Right lobe of liver (tissue), 6 donors: ENCODE measurements at regions not wholly inside any gene's neighbourhood (a gene's known extent, or its start where the extent isn't known, plus 50 kb on each side); places are given as distances from the start of the nearest gene placed in this dataset.
A peak's percentile ranks its signal among the peaks of the same experiment; 100 is the strongest.

Experiments used
- ATAC-seq, 4 donors: fragments of 200-7000 bp; cut with Tn5 transposase; one replicate each; pipeline ENCODE4 v1.9.1; 2020; ENCODE audit warnings: mild to moderate bottlenecking in 4 of 4, moderate library complexity in 4 of 4
- DNase-seq, 3 donors: peaks; one replicate each; pipeline ENCODE4 v3.0.0-alpha.2; 2020
- H3K27ac ChIP-seq, 3 donors: fragments of 200-600 bp; one replicate each; pipeline ENCODE4 v1.8.0; 2022
- H3K27me3 ChIP-seq, 2 donors: fragments of 200-600 bp; one replicate each; pipeline ENCODE4 v1.8.0; 2022
- H3K36me3 ChIP-seq, 4 donors: fragments of 200-600 bp; sonication (generic) in 1 of 4; one replicate each; pipeline versions ENCODE4 v1.5.1 to v1.8.0; 2017 to 2022; ENCODE audit warnings: control low read depth in 1 of 4
- H3K4me1 ChIP-seq, 4 donors: fragments of 200-600 bp; sonication (generic) in 1 of 4; one replicate each; pipeline versions ENCODE4 v1.5.1 to v1.8.0; 2017 to 2022; ENCODE audit warnings: control low read depth in 1 of 4
- H3K4me3 ChIP-seq, 3 donors: fragments of 200-600 bp; one replicate each; pipeline ENCODE4 v1.8.0; 2022
- H3K9me3 ChIP-seq, 4 donors: fragments of 200-600 bp; sonication (generic) in 1 of 4; one replicate each; pipeline versions ENCODE4 v1.5.1 to v1.8.0; 2017 to 2022; ENCODE audit warnings: control low read depth in 1 of 4
- POLR2A ChIP-seq: fragments of 450-650 bp; IDR thresholded peaks from one replicate; pipeline ENCODE4 v1.6.1; 2017; ENCODE audit warnings: antibody characterized with exemption, mild to moderate bottlenecking
- WGBS: methylation state at CpG from one replicate; pipeline ENCODE4 v1.1.6; 2018; ENCODE audit warnings: low coverage, low lambda C conversion rate; ENCODE audit not compliant: insufficient coverage; ENCODE audit errors: missing lambda C conversion rate; 5-methylcytosine and 5-hydroxymethylcytosine counted together
- intact Hi-C, 2 donors: fragments of 100-400 bp; cut with DNase I; formaldehyde crosslinking; loops; one replicate each; pipeline versions ENCODE4 v1.11.2 to v1.14.1; 2022
- TF ChIP-seq, protein P1 (sequence below), 4 donors: fragments of 200-600 bp in 3 of 4; fragments of 450-650 bp in 1 of 4; IDR thresholded peaks; one replicate each; pipeline versions ENCODE4 v1.5.1 to v1.8.0; 2016 to 2022; ENCODE audit warnings: antibody characterized with exemption in 4 of 4, mild to moderate bottlenecking in 2 of 4
- donor health status: DM: no; HTN: yes; CAD: no.
- donor health status: DM: no; HTN: no; CAD: no.
- donor health status: DM: no; HTN: no; CAD: no.
- donor health status: DM: no; HTN: yes; CAD: no.
- donor health status: DM: no; HTN: yes; CAD: no.

DNA sequence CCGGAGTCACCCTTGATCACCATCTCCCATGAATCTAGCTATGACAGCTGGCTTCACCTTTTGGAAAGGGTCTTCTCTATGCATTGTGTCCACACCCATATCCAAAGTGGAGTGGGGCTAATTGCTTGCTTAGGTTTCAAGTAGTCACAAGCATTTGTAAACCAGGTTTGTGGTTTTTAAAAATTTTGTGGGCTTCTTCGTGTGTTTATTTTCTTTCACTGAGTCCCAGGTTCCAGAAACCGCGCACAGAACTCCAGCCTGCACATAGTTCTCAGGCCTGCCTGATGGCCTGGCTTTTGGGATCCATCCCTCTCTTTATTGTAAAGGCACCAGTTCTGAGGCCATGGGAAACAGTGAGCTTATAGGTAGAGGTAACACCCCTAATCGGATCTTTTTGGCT is 70.2 kb upstream of the TLR3 start:
- Histone ChIP-seq H3K4me1 (no peaks in the 10 kb centered on the region), H3K9me3 (no peaks in the 10 kb centered on the region), H3K36me3 (no peaks in the 10 kb centered on the region), H3K4me3 (no peak overlapping the region), H3K27ac (no peak overlapping the region), H3K27me3 (no peaks in the 10 kb centered on the region)
- ATAC-seq (no peak), DNase-seq (no peak)
- TF ChIP-seq, protein P1, sequence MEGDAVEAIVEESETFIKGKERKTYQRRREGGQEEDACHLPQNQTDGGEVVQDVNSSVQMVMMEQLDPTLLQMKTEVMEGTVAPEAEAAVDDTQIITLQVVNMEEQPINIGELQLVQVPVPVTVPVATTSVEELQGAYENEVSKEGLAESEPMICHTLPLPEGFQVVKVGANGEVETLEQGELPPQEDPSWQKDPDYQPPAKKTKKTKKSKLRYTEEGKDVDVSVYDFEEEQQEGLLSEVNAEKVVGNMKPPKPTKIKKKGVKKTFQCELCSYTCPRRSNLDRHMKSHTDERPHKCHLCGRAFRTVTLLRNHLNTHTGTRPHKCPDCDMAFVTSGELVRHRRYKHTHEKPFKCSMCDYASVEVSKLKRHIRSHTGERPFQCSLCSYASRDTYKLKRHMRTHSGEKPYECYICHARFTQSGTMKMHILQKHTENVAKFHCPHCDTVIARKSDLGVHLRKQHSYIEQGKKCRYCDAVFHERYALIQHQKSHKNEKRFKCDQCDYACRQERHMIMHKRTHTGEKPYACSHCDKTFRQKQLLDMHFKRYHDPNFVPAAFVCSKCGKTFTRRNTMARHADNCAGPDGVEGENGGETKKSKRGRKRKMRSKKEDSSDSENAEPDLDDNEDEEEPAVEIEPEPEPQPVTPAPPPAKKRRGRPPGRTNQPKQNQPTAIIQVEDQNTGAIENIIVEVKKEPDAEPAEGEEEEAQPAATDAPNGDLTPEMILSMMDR (IDR thresholded peaks at IDR 0.05) = no peak
- TF ChIP-seq POLR2A = no peak
- intact Hi-C loops = no loop called here
- WGBS = 95% methylated on average over 4 of the region's 5 CpGs

DNA sequence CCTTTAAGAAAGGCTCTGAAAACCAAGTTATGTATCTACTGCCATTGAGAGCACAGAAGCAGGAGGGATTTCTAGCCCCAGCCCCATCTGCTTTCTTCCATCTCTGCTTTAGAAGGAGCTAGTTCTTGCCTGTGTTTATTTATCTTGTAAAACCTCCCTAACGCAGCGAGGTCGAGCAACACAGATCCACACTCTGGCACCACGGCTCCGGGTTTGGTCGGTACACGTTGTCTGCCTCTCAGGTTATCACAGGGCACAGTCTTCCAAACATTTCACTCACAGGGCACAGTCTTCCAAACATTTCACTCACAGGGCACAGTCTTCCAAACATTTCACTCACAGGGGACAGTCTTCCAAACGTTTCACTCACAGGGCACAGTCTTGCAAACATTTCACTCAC is 69.7 kb upstream of the TLR3 start:
- no peak overlapping the region for H3K27ac ChIP-seq
- H3K4me1 ChIP-seq = no peaks in the 10 kb centered on the region
- H3K27me3 ChIP-seq = no peaks in the 10 kb centered on the region
- H3K4me3 ChIP-seq = no peak overlapping the region
- peak; percentile 43 to 86 (median 70) for ATAC-seq
- H3K9me3 ChIP-seq = no peaks in the 10 kb centered on the region
- intact Hi-C loops = no loop called here
- TF ChIP-seq, protein P1 (IDR thresholded peaks at IDR 0.05) = no peak
- no peak for TF ChIP-seq POLR2A
- DNase-seq = peak in 1 of 3 donors; percentile 54
- WGBS = 20% methylated on average over 6 of the region's 8 CpGs
- no peaks in the 10 kb centered on the region for H3K36me3 ChIP-seq

DNA sequence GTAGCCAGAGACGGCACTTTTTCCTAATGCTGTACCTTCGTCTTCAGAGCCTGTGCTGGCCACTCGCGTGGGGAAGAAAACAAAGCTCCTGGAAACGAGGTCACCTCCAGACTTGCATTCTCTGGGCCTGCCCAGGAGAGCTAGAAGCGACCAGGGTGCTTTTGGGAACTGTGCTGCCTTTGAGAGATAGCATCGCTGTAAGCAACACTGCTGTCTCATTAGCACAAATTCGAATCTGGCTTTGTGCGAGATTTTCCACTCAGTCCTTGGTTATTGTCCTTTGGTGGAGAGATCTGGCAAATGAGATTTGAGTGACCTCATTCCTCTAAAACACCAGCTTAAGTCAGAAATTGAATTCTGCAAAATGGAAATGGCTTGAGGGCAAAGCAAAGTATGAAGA is 66.1 kb upstream of the TLR3 start:
- ATAC-seq (no peak), DNase-seq (no peak)
- H3K4me1 ChIP-seq = no peaks in the 10 kb centered on the region
- H3K27me3 ChIP-seq = no peaks in the 10 kb centered on the region
- intact Hi-C loops = no loop called here
- H3K36me3 ChIP-seq = no peaks in the 10 kb centered on the region
- H3K27ac ChIP-seq = no peak overlapping the region
- WGBS = 82% methylated on average over 7 of the region's 9 CpGs
- H3K4me3 ChIP-seq = no peak overlapping the region
- no peaks in the 10 kb centered on the region for H3K9me3 ChIP-seq
- no peak for TF ChIP-seq POLR2A
- TF ChIP-seq, protein P1 (IDR thresholded peaks at IDR 0.05) = no peak

DNA sequence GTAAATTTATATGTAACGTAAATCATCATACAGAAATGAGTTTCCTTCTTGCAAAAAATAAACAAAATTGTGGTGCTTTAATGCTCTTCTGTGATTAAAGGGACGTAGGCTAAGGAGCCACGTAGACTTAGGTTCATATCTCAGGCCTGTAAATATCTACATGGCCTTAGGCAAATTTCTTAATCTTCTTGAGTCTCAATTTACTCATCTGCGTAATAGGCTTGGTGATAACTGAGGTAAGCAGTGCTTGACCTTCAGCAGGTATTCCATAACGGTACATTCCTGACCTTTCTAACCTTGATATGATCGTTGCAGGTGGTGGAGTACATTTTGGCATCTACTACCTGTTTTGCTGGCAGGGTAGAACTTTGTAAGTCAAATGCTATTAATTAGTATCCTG is 65.2 kb upstream of the TLR3 start:
- Histone ChIP-seq H3K4me1 (no peaks in the 10 kb centered on the region), H3K36me3 (no peaks in the 10 kb centered on the region), H3K4me3 (no peak overlapping the region), H3K27ac (no peak overlapping the region), H3K9me3 (no peaks in the 10 kb centered on the region), H3K27me3 (no peaks in the 10 kb centered on the region)
- TF ChIP-seq, protein P1 (IDR thresholded peaks at IDR 0.05) = no peak
- no peak for TF ChIP-seq POLR2A
- intact Hi-C loops = no loop called here
- WGBS = 75% methylated on average over 6 of the region's 6 CpGs
- DNase-seq (no peak), ATAC-seq (no peak)

DNA sequence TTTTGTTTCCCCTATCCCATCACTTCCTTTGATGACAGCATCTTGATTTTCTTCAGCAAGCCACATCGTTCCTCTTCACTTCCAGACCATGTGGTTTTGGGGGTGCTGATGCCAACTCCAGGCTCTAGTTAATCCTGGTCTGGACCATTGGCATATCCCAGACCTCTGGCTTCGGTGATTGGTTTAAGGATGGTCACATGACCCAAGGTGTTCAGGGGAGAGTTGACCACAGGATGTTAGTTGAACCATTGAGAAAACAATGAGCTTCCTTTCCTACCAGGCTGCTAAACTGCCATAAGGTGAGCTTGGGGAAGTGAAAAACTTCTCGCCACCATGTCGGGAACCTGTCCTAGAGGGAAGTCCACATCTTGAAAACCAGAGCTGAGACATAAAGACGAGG is 60.9 kb upstream of the TLR3 start:
- Histone ChIP-seq H3K4me1 (no peaks in the 10 kb centered on the region), H3K9me3 (no peaks in the 10 kb centered on the region), H3K36me3 (no peaks in the 10 kb centered on the region), H3K27me3 (no peaks in the 10 kb centered on the region), H3K4me3 (no peak overlapping the region), H3K27ac (no peak overlapping the region)
- TF ChIP-seq POLR2A = no peak
- TF ChIP-seq, protein P1 (IDR thresholded peaks at IDR 0.05) = no peak
- 72% methylated on average over 5 of the region's 5 CpGs for WGBS
- DNase-seq (no peak), ATAC-seq (no peak)
- intact Hi-C loops = no loop called here
